Epithelial cell of esophagus (primary cell): ENCODE measurements at regions not wholly inside any gene's neighbourhood (a gene's known extent, or its start where the extent isn't known, plus 50 kb on each side); places are given as distances from the start of the nearest gene placed in this dataset.

ENCODE experiments used
- DNase-seq: peaks from one replicate; pipeline ENCODE4 v3.0.0; 2010; ENCODE audit warnings: low read depth
- H3K4me3 ChIP-seq: 2 replicates; pipeline ENCODE4 v1.5.1; 2011; ENCODE audit warnings: mild to moderate bottlenecking, low read length, control low read depth
- CTCF ChIP-seq: IDR thresholded peaks from 2 replicates; pipeline ENCODE4 v1.5.1; 2011; ENCODE audit warnings: low read depth, mild to moderate bottlenecking, low read length, control low read depth, inconsistent platforms; ENCODE audit not compliant: insufficient read depth; ENCODE audit errors: missing control alignments

DNA sequence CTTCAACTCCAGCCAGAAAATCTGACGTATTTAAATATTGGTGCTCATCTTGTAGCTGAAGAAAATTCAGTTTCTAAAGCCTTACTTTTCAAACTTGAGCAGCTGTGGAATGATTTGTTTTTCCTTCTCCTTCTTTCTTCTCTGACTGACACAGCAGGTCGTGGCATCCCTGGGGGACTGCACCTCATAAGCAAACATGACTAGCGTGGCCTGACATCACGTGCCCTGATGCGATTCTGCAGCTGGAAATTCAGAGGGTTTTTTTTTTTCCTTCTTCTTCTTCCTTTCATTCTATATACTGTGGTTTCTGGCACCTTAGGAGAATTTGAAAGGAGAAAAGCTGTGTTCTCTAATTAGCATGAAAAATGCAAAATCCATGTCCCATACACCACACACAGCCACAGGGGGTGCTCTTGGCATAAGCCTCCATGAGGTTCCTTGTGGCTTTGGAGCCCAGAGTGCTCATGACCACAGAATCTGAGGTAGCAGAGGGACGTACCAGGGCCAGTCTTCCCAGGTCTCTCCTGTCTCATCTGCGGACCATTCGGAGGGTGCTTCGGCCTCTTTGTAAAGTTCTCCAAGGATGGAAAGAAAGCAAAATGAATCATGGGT, 258.5 kb upstream of the CDH4 start:
- no peak for TF ChIP-seq CTCF
- no peak for DNase-seq
- no peak overlapping the region for H3K4me3 ChIP-seq

GRCh38 chr20:60999250-60999649, 252.8 kb upstream of the CDH4 start:
- no peak for DNase-seq
- TF ChIP-seq CTCF: no peak
- H3K4me3 ChIP-seq: no peak overlapping the region

DNA sequence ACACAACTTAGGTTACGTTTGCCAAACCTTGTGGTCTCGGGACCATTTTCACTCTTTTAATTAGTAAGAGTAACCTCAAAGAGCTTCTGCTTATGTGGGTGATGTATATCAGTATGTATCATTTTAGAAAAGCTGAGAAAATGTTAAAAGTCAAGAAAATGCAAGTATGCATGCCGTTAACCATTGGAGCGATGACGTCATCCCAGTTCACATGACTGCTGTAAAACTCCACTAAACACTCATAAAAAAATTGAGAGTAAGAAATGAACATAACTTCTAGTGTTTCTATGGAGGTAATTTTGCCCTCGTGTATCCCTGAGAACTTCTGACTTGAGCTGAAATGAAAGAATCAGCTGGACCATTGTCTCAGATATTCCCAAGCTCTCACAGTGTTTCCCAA, 250.0 kb upstream of the CDH4 start:
- no peak for DNase-seq
- TF ChIP-seq CTCF: no peak
- H3K4me3 ChIP-seq: no peak overlapping the region

DNA sequence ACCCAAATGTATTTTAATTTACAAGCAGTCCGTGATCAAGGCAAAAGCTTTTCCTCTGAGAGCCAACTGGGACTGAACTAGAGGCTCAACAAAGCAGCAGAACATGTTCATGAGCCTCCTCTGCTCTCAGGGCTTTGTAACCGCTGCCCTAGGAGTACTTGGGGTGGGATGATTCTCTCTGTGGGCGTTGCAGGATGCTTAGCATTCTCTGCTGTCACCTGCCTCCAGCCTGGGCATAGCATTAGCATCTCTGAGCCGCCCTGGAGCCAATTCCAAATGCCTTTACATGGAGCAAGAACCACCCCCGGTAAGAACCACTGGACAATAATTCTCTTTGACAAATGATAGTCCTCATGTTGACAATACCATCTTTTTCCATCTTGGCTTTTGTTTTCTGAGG, 237.6 kb upstream of the CDH4 start:
- H3K4me3 ChIP-seq: no peak overlapping the region
- no peak for DNase-seq

GRCh38 chr20:61015602-61016001, 236.5 kb upstream of the CDH4 start:
- no peak for DNase-seq
- TF ChIP-seq CTCF: no peak
- H3K4me3 ChIP-seq: no peak overlapping the region

More for the DNA sequence above, 237.6 kb upstream of the CDH4 start:
- TF ChIP-seq CTCF: no peak

GRCh38 chr20:61019322-61019721, 232.7 kb upstream of the CDH4 start:
- DNase-seq: no peak
- TF ChIP-seq CTCF: no peak

DNA sequence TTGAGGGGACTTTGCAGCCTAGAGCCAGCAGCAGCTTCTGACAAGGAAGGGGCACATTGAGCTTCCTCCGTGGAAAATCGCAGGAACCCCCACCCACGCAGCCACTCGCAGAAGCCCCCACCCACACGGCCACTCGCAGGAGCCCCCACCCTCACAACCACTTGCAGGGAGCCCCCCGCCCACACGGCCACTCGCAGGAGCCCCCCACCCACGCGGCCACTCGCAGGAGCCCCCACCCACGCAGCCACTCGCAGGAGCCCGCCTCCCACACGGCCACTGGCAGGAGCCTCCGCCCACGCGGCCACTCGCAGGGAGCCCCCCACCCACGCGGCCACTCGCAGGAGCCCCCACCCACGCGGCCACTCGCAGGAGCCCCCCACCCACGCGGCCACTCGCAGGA, 228.4 kb upstream of the CDH4 start:
- TF ChIP-seq CTCF: no peak
- no peak for DNase-seq
- H3K4me3 ChIP-seq: no peak overlapping the region

More at GRCh38 chr20:61019322-61019721, 232.7 kb upstream of the CDH4 start:
- H3K4me3 ChIP-seq: no peak overlapping the region
